ENCODE measurements at regions not wholly inside any gene's neighbourhood (a gene's known extent, or its start where the extent isn't known, plus 50 kb on each side); places are given as distances from the start of the nearest gene placed in this dataset.
"Not testable (repeated sequence)": the region's sequence is repeated elsewhere in the genome, so short reads cannot be mapped to it uniquely, and the experiment has no call there.

GRCh38 chr2:88942798-88943197 lies 251.3 kb downstream of the RPIA start:
- no peak overlapping the region for H3K27ac ChIP-seq
- CTCF ChIA-PET: no interaction called here
- TF ChIP-seq CTCF (conservative IDR thresholded peaks at IDR 0.05; ENCODE audit: low read depth): no peak
- DNase-seq (ENCODE audit: low spot score): no peak
- POLR2A ChIA-PET (ENCODE audit: low non-redundant PET): no interaction called here

GRCh38 chr2:88949336-88949735 lies 257.9 kb downstream of the RPIA start:
- DNase-seq (ENCODE audit: low spot score): no peak
- no peak overlapping the region for H3K27ac ChIP-seq
- ChIA-PET CTCF (no interaction called here), POLR2A (ENCODE audit: low non-redundant PET) (no interaction called here)
- no peak for TF ChIP-seq CTCF (conservative IDR thresholded peaks at IDR 0.05; ENCODE audit: low read depth)

GRCh38 chr2:88950010-88950409 lies 258.5 kb downstream of the RPIA start:
- peak; percentile 9 for DNase-seq (ENCODE audit: low spot score)
- H3K27ac ChIP-seq: no peak overlapping the region
- ChIA-PET POLR2A (ENCODE audit: low non-redundant PET) (no interaction called here), CTCF (no interaction called here)
- no peak for TF ChIP-seq CTCF (conservative IDR thresholded peaks at IDR 0.05; ENCODE audit: low read depth)

- POLR2A ChIA-PET (ENCODE audit: low non-redundant PET): no interaction called here
- CTCF ChIA-PET: no interaction called here
- no peak overlapping the region for H3K27ac ChIP-seq
- TF ChIP-seq CTCF (conservative IDR thresholded peaks at IDR 0.05; ENCODE audit: low read depth): no peak
- DNase-seq (ENCODE audit: low spot score): no peak
These were observed 264.1 kb downstream of the RPIA start for GRCh38 chr2:88955607-88956006.

- no peak overlapping the region for H3K27ac ChIP-seq
These were observed 268.2 kb downstream of the RPIA start for GRCh38 chr2:88959480-88960204.

GRCh38 chr2:88961323-88961722 lies 269.9 kb downstream of the RPIA start:
- CTCF ChIA-PET: interaction anchor here (0.6 kb wide), 1 partner anchor 8 kb away, joined by 3 read pairs; no protein-coding TSS in a partner anchor
- POLR2A ChIA-PET (ENCODE audit: low non-redundant PET); H3K27ac ChIP-seq; DNase-seq (ENCODE audit: low spot score): not testable (repeated sequence)

More at GRCh38 chr2:88959480-88960204, 268.2 kb downstream of the RPIA start:
- POLR2A ChIA-PET (ENCODE audit: low non-redundant PET): no interaction called here
- peak; percentile 16 for DNase-seq (ENCODE audit: low spot score)
- TF ChIP-seq CTCF (conservative IDR thresholded peaks at IDR 0.05; ENCODE audit: low read depth): no peak
- CTCF ChIA-PET: no interaction called here

- ChIA-PET CTCF (no interaction called here), POLR2A (ENCODE audit: low non-redundant PET) (no interaction called here)
- no peak overlapping the region for H3K27ac ChIP-seq
- no peak for TF ChIP-seq CTCF (conservative IDR thresholded peaks at IDR 0.05; ENCODE audit: low read depth)
- peak; percentile 58 for DNase-seq (ENCODE audit: low spot score)
These were observed 276.4 kb downstream of the RPIA start for GRCh38 chr2:88967844-88968243.

GRCh38 chr2:88978011-88978410 lies 286.5 kb downstream of the RPIA start:
- DNase-seq (ENCODE audit: low spot score); H3K27ac ChIP-seq; POLR2A ChIA-PET (ENCODE audit: low non-redundant PET): not testable (repeated sequence)

GRCh38 chr2:88978446-88978845 lies 287.0 kb downstream of the RPIA start:
- POLR2A ChIA-PET (ENCODE audit: low non-redundant PET); H3K27ac ChIP-seq; CTCF ChIA-PET; DNase-seq (ENCODE audit: low spot score): not testable (repeated sequence)

More at GRCh38 chr2:88978011-88978410, 286.5 kb downstream of the RPIA start:
- CTCF ChIA-PET: not testable (repeated sequence)

- DNase-seq (ENCODE audit: low spot score); H3K27ac ChIP-seq; CTCF ChIA-PET; POLR2A ChIA-PET (ENCODE audit: low non-redundant PET): not testable (repeated sequence)
These were observed 292.6 kb downstream of the RPIA start for GRCh38 chr2:88984079-88984478.

Data from RWPE1 (cell line).